ENCODE measurements at regions not wholly inside any gene's neighbourhood (a gene's known extent, or its start where the extent isn't known, plus 50 kb on each side); places are given as distances from the start of the nearest gene placed in this dataset.

GRCh38 chr14:61948376-61948775, 186.2 kb downstream of the SNAPC1 start:
- TF ChIP-seq CTCF (IDR thresholded peaks at IDR 0.05) = no peak
- TF ChIP-seq POLR2A (IDR thresholded peaks at IDR 0.05) = no peak
- Histone ChIP-seq H3K27ac (no peak overlapping the region), H3K27me3 (no peaks in the 10 kb centered on the region), H3K36me3 (ENCODE audit: low read depth, missing control alignments) (no peaks in the 10 kb centered on the region), H3K4me3 (no peak overlapping the region), H3K4me1 (no peaks in the 10 kb centered on the region), H3K9me3 (no peaks in the 10 kb centered on the region)
- intact Hi-C loops (cut with DNase I; ENCODE audit: low total_unique reads) = no loop called here
- no peak for DNase-seq
- WGBS, 2 donors = 86 to 87% methylated on average over 6 of the region's 6 CpGs

GRCh38 chr14:61950340-61950739, 188.1 kb downstream of the SNAPC1 start:
- Histone ChIP-seq H3K4me1 (no peaks in the 10 kb centered on the region), H3K4me3 (no peak overlapping the region), H3K9me3 (no peaks in the 10 kb centered on the region), H3K36me3 (ENCODE audit: low read depth, missing control alignments) (no peaks in the 10 kb centered on the region), H3K27me3 (no peaks in the 10 kb centered on the region), H3K27ac (no peak overlapping the region)
- DNase-seq = no peak
- WGBS, 2 donors = 74 to 79% methylated on average over 3 of the region's 3 CpGs
- TF ChIP-seq POLR2A (IDR thresholded peaks at IDR 0.05) (no peak), CTCF (IDR thresholded peaks at IDR 0.05) (no peak)
- intact Hi-C loops (cut with DNase I; ENCODE audit: low total_unique reads) = no loop called here

- no peak for TF ChIP-seq CTCF (IDR thresholded peaks at IDR 0.05)
- TF ChIP-seq POLR2A (IDR thresholded peaks at IDR 0.05) = no peak
- intact Hi-C loops (cut with DNase I; ENCODE audit: low total_unique reads) = no loop called here
- Histone ChIP-seq H3K27ac (no peak overlapping the region), H3K9me3 (no peaks in the 10 kb centered on the region), H3K4me1 (no peaks in the 10 kb centered on the region), H3K27me3 (no peaks in the 10 kb centered on the region), H3K4me3 (no peak overlapping the region), H3K36me3 (ENCODE audit: low read depth, missing control alignments) (no peaks in the 10 kb centered on the region)
- DNase-seq = no peak
- 57 to 76% methylated on average over 1 of the region's 1 CpG for WGBS, 2 donors
These were observed 191.4 kb downstream of the SNAPC1 start for GRCh38 chr14:61953602-61954001.

GRCh38 chr14:61954306-61954705, 192.1 kb downstream of the SNAPC1 start:
- 75 to 77% methylated on average over 3 of the region's 3 CpGs for WGBS, 2 donors
- no peaks in the 10 kb centered on the region for H3K4me1 ChIP-seq
- H3K9me3 ChIP-seq = no peaks in the 10 kb centered on the region
- TF ChIP-seq CTCF (IDR thresholded peaks at IDR 0.05) = no peak
- TF ChIP-seq POLR2A (IDR thresholded peaks at IDR 0.05) = no peak
- H3K36me3 ChIP-seq (ENCODE audit: low read depth, missing control alignments) = no peaks in the 10 kb centered on the region
- no peaks in the 10 kb centered on the region for H3K27me3 ChIP-seq
- intact Hi-C loops (cut with DNase I; ENCODE audit: low total_unique reads) = no loop called here
- no peak overlapping the region for H3K4me3 ChIP-seq
- H3K27ac ChIP-seq = no peak overlapping the region
- no peak for DNase-seq

GRCh38 chr14:61956517-61956916, 194.3 kb downstream of the SNAPC1 start:
- no peaks in the 10 kb centered on the region for H3K27me3 ChIP-seq
- intact Hi-C loops (cut with DNase I; ENCODE audit: low total_unique reads) = no loop called here
- TF ChIP-seq CTCF (IDR thresholded peaks at IDR 0.05) (no peak), POLR2A (IDR thresholded peaks at IDR 0.05) (no peak)
- H3K9me3 ChIP-seq = no peaks in the 10 kb centered on the region
- WGBS, 2 donors = 97 to 100% methylated on average over 1 of the region's 1 CpG
- no peaks in the 10 kb centered on the region for H3K4me1 ChIP-seq
- H3K36me3 ChIP-seq (ENCODE audit: low read depth, missing control alignments) = no peaks in the 10 kb centered on the region
- no peak overlapping the region for H3K27ac ChIP-seq
- H3K4me3 ChIP-seq = no peak overlapping the region
- no peak for DNase-seq

All from testis (tissue), 2 donors.